Panc1 (cell line): ENCODE measurements at regions not wholly inside any gene's neighbourhood (a gene's known extent, or its start where the extent isn't known, plus 50 kb on each side); places are given as distances from the start of the nearest gene placed in this dataset.

Experiments
- CTCF ChIP-seq: fragments of 450-650 bp; IDR thresholded peaks from 2 replicates; pipeline ENCODE4 v1.5.1; 2017; ENCODE audit warnings: mild to moderate bottlenecking
- POLR2AphosphoS5 ChIP-seq: IDR thresholded peaks from 2 replicates; pipeline ENCODE4 v1.6.1; 2012; ENCODE audit warnings: mild to moderate bottlenecking, low read depth, low read length, moderate library complexity
- REST ChIP-seq, 2 experiments: IDR thresholded peaks; 2 replicates each; pipeline ENCODE4 v1.6.1; 2011 to 2012; ENCODE audit warnings: low read depth in 2 of 2, control low read depth in 1 of 2, low read length in 1 of 2, mild to moderate bottlenecking in 1 of 2, moderate library complexity in 1 of 2; ENCODE audit not compliant: insufficient read depth in 1 of 2

GRCh38 chr1:172851856-172852255 is 193.0 kb downstream of the FASLG start:
- TF ChIP-seq CTCF (no peak), POLR2AphosphoS5 (no peak), REST (IDR thresholded peaks at IDR 0.05; ENCODE audit: insufficient read depth in 1 of 2, low read depth in 2 of 2, low read length in 1 of 2) (no peak)
